Activated CD8-positive, alpha-beta memory T cell treated with anti-CD3 and anti-CD28 coated beads for 4 hours (primary cell): ENCODE measurements at regions not wholly inside any gene's neighbourhood (a gene's known extent, or its start where the extent isn't known, plus 50 kb on each side); places are given as distances from the start of the nearest gene placed in this dataset.

Experiments
- DNase-seq, 2 donors: peaks; one replicate each; pipeline ENCODE4 v3.0.0-alpha.2; 2020; ENCODE audit warnings: low read depth in 2 of 2

GRCh38 chr2:510839-511238 is 166.4 kb downstream of the TMEM18 start:
- no peak for DNase-seq

GRCh38 chr2:509888-510287 is 167.3 kb downstream of the TMEM18 start:
- no peak for DNase-seq

- no peak for DNase-seq
Observed at GRCh38 chr2:508121-508520, 169.1 kb downstream of the TMEM18 start.

GRCh38 chr2:506866-507265 is 170.3 kb downstream of the TMEM18 start:
- no peak for DNase-seq

GRCh38 chr2:506451-506850 is 170.8 kb downstream of the TMEM18 start:
- DNase-seq, result no peak

GRCh38 chr2:505941-506340 is 171.3 kb downstream of the TMEM18 start:
- no peak for DNase-seq

GRCh38 chr2:503288-503999 is 173.8 kb downstream of the TMEM18 start:
- no peak for DNase-seq

GRCh38 chr2:502831-503230 is 174.4 kb downstream of the TMEM18 start:
- no peak for DNase-seq

GRCh38 chr2:501667-502066 is 175.5 kb downstream of the TMEM18 start:
- DNase-seq, result no peak

- no peak for DNase-seq
Observed at GRCh38 chr2:501130-501529, 176.1 kb downstream of the TMEM18 start.

GRCh38 chr2:499726-500125 is 177.5 kb downstream of the TMEM18 start:
- no peak for DNase-seq

- no peak for DNase-seq
Observed at GRCh38 chr2:498493-499178, 178.6 kb downstream of the TMEM18 start.

- DNase-seq, result no peak
Observed at GRCh38 chr2:497770-498492, 179.3 kb downstream of the TMEM18 start.

GRCh38 chr2:496729-497128 is 180.5 kb downstream of the TMEM18 start:
- no peak for DNase-seq

- DNase-seq, result no peak
Observed at GRCh38 chr2:495745-496275, 181.4 kb downstream of the TMEM18 start.

GRCh38 chr2:494853-495252 is 182.4 kb downstream of the TMEM18 start:
- no peak for DNase-seq

- DNase-seq, result no peak
Observed at GRCh38 chr2:493228-493627, 184.0 kb downstream of the TMEM18 start.

- no peak for DNase-seq
Observed at GRCh38 chr2:492178-492577, 185.0 kb downstream of the TMEM18 start.

- DNase-seq, result no peak
Observed at GRCh38 chr2:489838-490237, 187.4 kb downstream of the TMEM18 start.

- DNase-seq, result no peak
Observed at GRCh38 chr2:489084-489483, 188.1 kb downstream of the TMEM18 start.

- DNase-seq, result no peak
Observed at GRCh38 chr2:487186-488079, 189.8 kb downstream of the TMEM18 start.

- DNase-seq, result no peak
Observed at GRCh38 chr2:486371-486770, 190.8 kb downstream of the TMEM18 start.
